PC-3 (cell line): ENCODE measurements at regions not wholly inside any gene's neighbourhood (a gene's known extent, or its start where the extent isn't known, plus 50 kb on each side); places are given as distances from the start of the nearest gene placed in this dataset.

Experiments used
- ATAC-seq: fragments of 200-7000 bp; cut with Tn5 transposase; 2 replicates; pipeline ENCODE4 v1.9.1; 2020; ENCODE audit warnings: mild to moderate bottlenecking, moderate library complexity
- BruUV-seq: library from RNA; stranded (reverse); fragments of 400-500 nt; replicated peaks from 2 replicates; lab custom pipeline; 2021; lab: Mats Ljungman, UMichigan
- CTCF ChIA-PET: fragments of 300-600 bp; sonication (Branson Sonifier 250); formaldehyde crosslinking; loops from one replicate; lab custom pipeline; 2022; ENCODE audit warnings: antibody characterized with exemption; lab: Charles Lee
- POLR2A ChIA-PET: fragments of 300-600 bp; sonication (Branson Sonifier 250); formaldehyde crosslinking; loops from one replicate; lab custom pipeline; 2022; ENCODE audit warnings: antibody characterized with exemption; ENCODE audit not compliant: unreplicated experiment; lab: Charles Lee
- DNase-seq: peaks from one replicate; pipeline ENCODE4 v3.0.0-alpha.2; 2015
- H2AFZ ChIP-seq: fragments of 300-600 bp; sonication (generic); 2 replicates; pipeline ENCODE4 v1.6.0; 2016; ENCODE audit warnings: antibody characterized with exemption, low read length
- H3F3A ChIP-seq: fragments of 300-600 bp; sonication (generic); one replicate; pipeline ENCODE4 v1.6.0; 2017; ENCODE audit warnings: antibody characterized with exemption, low read length, control low read depth, mild to moderate bottlenecking; ENCODE audit not compliant: unreplicated experiment
- H3K27ac ChIP-seq: fragments of 300-600 bp; sonication (generic); 2 replicates; pipeline ENCODE4 v1.5.1; 2016; ENCODE audit warnings: mild to moderate bottlenecking, low read length
- H3K27me3 ChIP-seq: fragments of 300-600 bp; sonication (generic); 2 replicates; pipeline ENCODE4 v1.6.1; 2016; ENCODE audit warnings: low read length, mixed read lengths
- H3K36me3 ChIP-seq: fragments of 300-600 bp; sonication (generic); 2 replicates; pipeline ENCODE4 v1.6.1; 2016; ENCODE audit warnings: low read depth, mixed run types, low read length, mixed read lengths
- H3K4me1 ChIP-seq: fragments of 300-600 bp; sonication (generic); 2 replicates; pipeline ENCODE4 v1.5.1; 2016; ENCODE audit warnings: low read length; ENCODE audit not compliant: insufficient read depth
- H3K4me2 ChIP-seq: fragments of 300-600 bp; sonication (generic); 2 replicates; pipeline ENCODE4 v1.6.0; 2016; ENCODE audit warnings: low read length
- H3K4me3 ChIP-seq: fragments of 300-600 bp; sonication (generic); 2 replicates; pipeline ENCODE4 v1.5.1; 2016; ENCODE audit warnings: mild to moderate bottlenecking, low read length, mixed read lengths
- H3K79me2 ChIP-seq: fragments of 300-600 bp; sonication (generic); 2 replicates; pipeline ENCODE4 v1.6.1; 2017; ENCODE audit warnings: low read length, mixed read lengths
- H3K9ac ChIP-seq: fragments of 300-600 bp; sonication (generic); 2 replicates; pipeline ENCODE4 v1.6.0; 2016; ENCODE audit warnings: mild to moderate bottlenecking, low read length
- H3K9me2 ChIP-seq: fragments of 300-600 bp; sonication (generic); replicated peaks from 2 replicates; pipeline ENCODE4 v1.6.1; 2016; ENCODE audit warnings: mixed run types, low read length, mixed read lengths
- H3K9me3 ChIP-seq: fragments of 300-600 bp; sonication (generic); 2 replicates; pipeline ENCODE4 v1.6.1; 2016; ENCODE audit warnings: low read length, mixed read lengths
- H4K20me1 ChIP-seq: fragments of 300-600 bp; sonication (generic); 2 replicates; pipeline ENCODE4 v1.6.1; 2016; ENCODE audit warnings: low read length, mixed read lengths
- CTCF ChIP-seq: fragments of 300-600 bp; sonication (generic); conservative IDR thresholded peaks from 2 replicates; pipeline ENCODE4 v1.5.1; 2017; ENCODE audit warnings: antibody characterized with exemption, low read depth, mild to moderate bottlenecking, low read length
- EZH2 ChIP-seq: fragments of 300-600 bp; sonication (generic); IDR thresholded peaks from one replicate; pipeline ENCODE4 v1.6.1; 2017; ENCODE audit warnings: antibody characterized with exemption, mild to moderate bottlenecking, low read length; ENCODE audit not compliant: unreplicated experiment
- EZH2phosphoT487 ChIP-seq: fragments of 300-600 bp; sonication (generic); IDR thresholded peaks from 2 replicates; pipeline ENCODE4 v1.6.1; 2018; ENCODE audit warnings: mild to moderate bottlenecking, antibody characterized with exemption, low read length, borderline replicate concordance
- intact Hi-C: fragments of 100-400 bp; cut with micrococcal nuclease; formaldehyde crosslinking; loops from 2 replicates; pipeline ENCODE4 v1.9.0; 2023

- Histone ChIP-seq H3K4me2 (no peak overlapping the region), H3K27me3 (peaks cover 3% of the 10 kb centered on the region; the same call in 1 of the 2 replicates), H4K20me1 (no peaks in the 10 kb centered on the region), H3K9me2 (no peaks in the 10 kb centered on the region), H3K9ac (no peak overlapping the region), H2AFZ (no peak overlapping the region), H3K36me3 (no peaks in the 10 kb centered on the region), H3K9me3 (no peaks in the 10 kb centered on the region), H3K4me3 (no peak overlapping the region), H3F3A (no peaks in the 10 kb centered on the region), H3K4me1 (no peaks in the 10 kb centered on the region), H3K27ac (no peak overlapping the region), H3K79me2 (no peaks in the 10 kb centered on the region)
- ATAC-seq (no peak), DNase-seq (no peak)
- no TSS peak for BruUV-seq
- TF ChIP-seq CTCF (no peak), EZH2phosphoT487 (no peak), EZH2 (no peak)
- ChIA-PET CTCF (no interaction called here), POLR2A (no interaction called here)
- intact Hi-C loops, result no loop called here
These were observed 83.7 kb upstream of the SLC1A3 start for GRCh38 chr5:36522746-36523065.

GRCh38 chr5:36523450-36523849, 83.0 kb upstream of the SLC1A3 start:
- H3K9ac ChIP-seq, result no peak overlapping the region
- no peaks in the 10 kb centered on the region for H3F3A ChIP-seq
- ATAC-seq, result no peak
- H3K4me3 ChIP-seq, result no peak overlapping the region
- TF ChIP-seq EZH2, result no peak
- no peak for TF ChIP-seq EZH2phosphoT487
- TF ChIP-seq CTCF, result no peak
- intact Hi-C loops, result no loop called here
- no peaks in the 10 kb centered on the region for H3K9me2 ChIP-seq
- H3K4me2 ChIP-seq, result no peak overlapping the region
- ChIA-PET POLR2A (no interaction called here), CTCF (no interaction called here)
- no peak for DNase-seq
- no peak overlapping the region for H3K27ac ChIP-seq
- peaks cover 2% of the 10 kb centered on the region; the same call in 1 of the 2 replicates for H3K27me3 ChIP-seq
- H3K9me3 ChIP-seq, result no peaks in the 10 kb centered on the region
- H3K4me1 ChIP-seq, result no peaks in the 10 kb centered on the region
- H3K36me3 ChIP-seq, result no peaks in the 10 kb centered on the region
- no peaks in the 10 kb centered on the region for H3K79me2 ChIP-seq
- BruUV-seq, result no TSS peak
- H4K20me1 ChIP-seq, result no peaks in the 10 kb centered on the region
- no peak overlapping the region for H2AFZ ChIP-seq

GRCh38 chr5:36523926-36524325, 82.5 kb upstream of the SLC1A3 start:
- Histone ChIP-seq H3K9ac (no peak overlapping the region), H3K9me3 (no peaks in the 10 kb centered on the region), H3K79me2 (no peaks in the 10 kb centered on the region), H3K4me2 (no peak overlapping the region), H4K20me1 (no peaks in the 10 kb centered on the region), H3K36me3 (no peaks in the 10 kb centered on the region), H3K9me2 (no peaks in the 10 kb centered on the region), H2AFZ (no peak overlapping the region), H3K4me1 (no peaks in the 10 kb centered on the region), H3K4me3 (no peak overlapping the region), H3K27ac (no peak overlapping the region), H3K27me3 (no peaks in the 10 kb centered on the region), H3F3A (no peaks in the 10 kb centered on the region)
- DNase-seq (no peak), ATAC-seq (no peak)
- ChIA-PET CTCF (no interaction called here), POLR2A (no interaction called here)
- BruUV-seq, result no TSS peak
- intact Hi-C loops, result no loop called here
- TF ChIP-seq EZH2phosphoT487 (no peak), CTCF (no peak), EZH2 (no peak)
